Chondrocyte (in vitro differentiated cells): ENCODE measurements at regions not wholly inside any gene's neighbourhood (a gene's known extent, or its start where the extent isn't known, plus 50 kb on each side); places are given as distances from the start of the nearest gene placed in this dataset.

Experiments
- DNase-seq: peaks from one replicate; pipeline ENCODE4 v3.0.0; 2021; ENCODE audit warnings: mixed read lengths, low spot score
- H3K27ac Mint-ChIP-seq: one replicate; pipeline ENCODE4 v1.8.0; 2021; ENCODE audit warnings: mild to moderate bottlenecking, moderate library complexity, mixed read lengths; ENCODE audit not compliant: unreplicated experiment
- H3K27me3 Mint-ChIP-seq: 2 replicates; pipeline ENCODE4 v1.8.0; 2021; ENCODE audit warnings: low read depth, mixed read lengths
- H3K36me3 Mint-ChIP-seq: 2 replicates; pipeline ENCODE4 v1.8.0; 2021; ENCODE audit warnings: low read depth, mixed read lengths
- H3K4me1 Mint-ChIP-seq: 2 replicates; pipeline ENCODE4 v1.8.0; 2021; ENCODE audit warnings: low read depth, mild to moderate bottlenecking, mixed read lengths
- H3K4me3 Mint-ChIP-seq: one replicate; pipeline ENCODE4 v1.8.0; 2021; ENCODE audit warnings: mild to moderate bottlenecking, moderate library complexity, mixed read lengths; ENCODE audit not compliant: unreplicated experiment
- H3K9me3 Mint-ChIP-seq: 2 replicates; pipeline ENCODE4 v1.8.0; 2021; ENCODE audit warnings: low read depth, mixed read lengths
- CTCF ChIP-seq: fragments of 200-600 bp; sonication (generic); IDR thresholded peaks from 2 replicates; pipeline ENCODE4 v1.5.0; 2021; ENCODE audit warnings: antibody characterized with exemption, mild to moderate bottlenecking, moderate library complexity

DNA sequence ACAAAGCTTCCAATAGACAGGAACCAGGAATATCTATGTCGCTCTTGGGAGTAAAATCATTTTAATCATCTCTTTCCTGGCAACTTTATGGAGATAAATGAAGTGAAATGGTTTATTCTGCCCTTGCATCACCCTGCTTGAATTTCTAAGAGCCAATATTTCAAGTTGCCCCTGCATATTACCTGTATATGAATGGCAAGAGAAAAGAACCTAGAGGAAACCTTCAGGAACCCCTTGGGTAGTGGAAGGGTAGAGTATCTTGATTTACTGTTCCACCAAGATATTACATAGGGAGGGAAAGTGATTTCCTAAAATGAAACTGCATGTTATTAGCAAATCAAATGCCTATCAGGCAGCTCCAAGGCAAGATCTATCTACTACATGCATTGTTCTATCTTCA is 308.4 kb upstream of the NAV3 start:
- no peak for DNase-seq
- Mint-ChIP-seq H3K36me3 (no peaks in the 10 kb centered on the region), H3K4me1 (no peaks in the 10 kb centered on the region), H3K4me3 (no peak overlapping the region), H3K27me3 (peaks cover 5% of the 10 kb centered on the region), H3K9me3 (no peaks in the 10 kb centered on the region), H3K27ac (no peak overlapping the region)
- TF ChIP-seq CTCF: no peak

DNA sequence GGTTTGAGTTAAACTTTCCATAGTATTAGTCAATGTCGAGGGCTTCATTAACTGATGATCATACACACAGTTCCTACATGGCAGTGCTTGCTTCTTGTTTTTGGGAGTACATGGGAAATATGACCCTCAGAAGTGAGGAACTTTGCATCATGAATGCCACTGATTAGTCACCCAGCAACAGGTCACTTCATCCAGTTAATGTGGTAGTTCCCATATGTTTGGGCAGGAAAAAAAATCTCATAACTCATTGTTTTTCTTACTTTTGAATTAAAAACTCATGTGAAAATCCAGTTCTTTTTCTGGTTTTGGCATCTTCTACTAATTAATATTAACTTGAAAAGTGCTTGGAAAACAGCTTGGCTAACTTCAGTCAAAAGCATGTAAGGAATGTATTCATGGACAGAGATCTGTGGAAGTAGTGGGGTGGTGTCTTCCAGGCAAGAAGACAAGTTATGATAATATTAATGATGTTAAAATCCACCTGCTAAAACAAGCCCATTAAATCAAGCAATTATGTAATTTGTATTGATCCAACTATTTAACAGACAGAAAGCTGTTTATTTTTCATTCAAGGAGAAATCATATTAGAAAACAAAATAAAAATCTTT is 309.1 kb upstream of the NAV3 start:
- Mint-ChIP-seq H3K27me3 (peaks cover 5% of the 10 kb centered on the region), H3K4me3 (no peak overlapping the region), H3K9me3 (no peaks in the 10 kb centered on the region), H3K4me1 (no peaks in the 10 kb centered on the region), H3K36me3 (no peaks in the 10 kb centered on the region), H3K27ac (no peak overlapping the region)
- TF ChIP-seq CTCF: no peak
- DNase-seq: no peak

GRCh38 chr12:77514511-77514910 is 316.2 kb upstream of the NAV3 start:
- H3K4me1 Mint-ChIP-seq: no peaks in the 10 kb centered on the region
- no peaks in the 10 kb centered on the region for H3K9me3 Mint-ChIP-seq
- H3K4me3 Mint-ChIP-seq: no peak overlapping the region
- no peak for DNase-seq
- peaks cover 2% of the 10 kb centered on the region for H3K27me3 Mint-ChIP-seq
- H3K36me3 Mint-ChIP-seq: no peaks in the 10 kb centered on the region
- H3K27ac Mint-ChIP-seq: no peak overlapping the region
- no peak for TF ChIP-seq CTCF

DNA sequence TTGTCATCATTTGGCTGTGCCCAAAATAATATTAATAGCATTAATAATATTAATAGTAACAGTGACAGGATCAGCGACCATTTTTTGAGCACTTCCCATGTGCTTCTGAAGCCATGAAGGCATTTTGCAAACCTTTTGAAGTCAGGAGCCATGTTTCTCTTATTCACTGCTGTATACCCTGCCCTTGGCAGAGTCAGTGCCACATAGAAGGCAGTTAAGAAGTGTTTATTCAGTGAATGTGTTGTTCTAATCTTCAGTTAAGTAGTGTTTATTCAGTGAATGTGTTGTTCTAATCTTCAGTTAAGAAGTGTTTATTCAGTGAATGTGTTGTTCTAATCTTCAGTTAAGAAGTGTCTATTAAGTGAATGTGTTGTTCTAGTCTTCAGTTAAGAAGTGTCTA is 319.7 kb upstream of the NAV3 start:
- Mint-ChIP-seq H3K4me1 (no peaks in the 10 kb centered on the region), H3K4me3 (no peak overlapping the region), H3K36me3 (no peaks in the 10 kb centered on the region), H3K9me3 (no peaks in the 10 kb centered on the region), H3K27ac (no peak overlapping the region), H3K27me3 (peaks cover 13% of the 10 kb centered on the region)
- no peak for TF ChIP-seq CTCF
- DNase-seq: no peak

DNA sequence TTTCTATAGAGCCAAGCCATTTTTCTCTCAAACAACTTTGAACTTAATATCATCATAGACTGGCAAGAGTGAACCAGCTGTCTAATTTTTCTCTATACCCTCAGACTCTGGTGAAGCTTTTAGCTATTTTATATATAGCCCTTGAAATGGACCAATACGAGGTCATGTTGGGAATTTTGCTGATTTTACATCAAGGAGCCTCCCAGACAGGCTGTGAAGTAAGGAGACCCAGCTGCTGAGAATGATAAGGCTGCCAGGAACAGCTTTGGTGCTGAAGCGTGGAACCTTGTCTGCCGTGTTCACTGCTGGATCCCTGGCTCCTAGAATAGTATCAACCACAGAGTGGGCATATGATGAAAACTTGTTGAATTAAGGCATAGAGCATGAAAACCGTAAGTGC is 326.2 kb upstream of the NAV3 start:
- Mint-ChIP-seq H3K9me3 (no peaks in the 10 kb centered on the region), H3K27me3 (peaks cover 16% of the 10 kb centered on the region), H3K36me3 (no peaks in the 10 kb centered on the region), H3K4me3 (no peak overlapping the region), H3K4me1 (no peaks in the 10 kb centered on the region), H3K27ac (no peak overlapping the region)
- DNase-seq: no peak
- TF ChIP-seq CTCF: no peak
